HepG2 (cell line): ENCODE measurements at regions not wholly inside any gene's neighbourhood (a gene's known extent, or its start where the extent isn't known, plus 50 kb on each side); places are given as distances from the start of the nearest gene placed in this dataset.
A peak's percentile ranks its signal among the peaks of the same experiment; 100 is the strongest.

ENCODE experiments used
- ATAC-seq: fragments of 200-7000 bp; cut with Tn5 transposase; 3 replicates; pipeline ENCODE4 v1.9.1; 2020; ENCODE audit warnings: mild to moderate bottlenecking, moderate library complexity
- BruUV-seq: library from RNA; stranded (reverse); fragments of 400-500 nt; replicated peaks from 2 replicates; lab custom pipeline; 2021; lab: Mats Ljungman, UMichigan
- CTCF ChIA-PET: fragments of 300-600 bp; formaldehyde crosslinking; extraction: SDS; loops from one replicate; lab custom pipeline; 2021; ENCODE audit warnings: low total read pairs, inconsistent platforms, low intra/inter-chr PET ratio; lab: Yijun Ruan, JAX
- POLR2A ChIA-PET: fragments of 350-600 bp; sonication (Branson Sonifier 250); formaldehyde crosslinking; loops from one replicate; lab custom pipeline; 2020; ENCODE audit warnings: antibody characterized with exemption, inconsistent platforms; lab: Yijun Ruan, JAX
- DNase-seq: peaks from one replicate; pipeline ENCODE4 v3.0.0-alpha.2; 2015; ENCODE audit warnings: low spot score
- FAIRE-seq: peaks from 3 replicates; lab custom pipeline; 2011; peaks lifted over from hg19 to GRCh38; lab: Jason Lieb, UNC
- H2AFZ ChIP-seq: one replicate; pipeline ENCODE4 v1.6.1; 2011; ENCODE audit warnings: low read length, inconsistent platforms
- H3K27ac ChIP-seq: fragments of 300-600 bp; 3 replicates; pipeline ENCODE4 v1.8.0; 2011; ENCODE audit warnings: mixed run types, mild to moderate bottlenecking, mixed read lengths, low read length, inconsistent platforms; ENCODE audit not compliant: insufficient read depth; ENCODE audit errors: extremely low read length
- H3K27me3 ChIP-seq, 2 experiments: fragments of 200-600 bp in 1 of 2; 2 replicates in 1 of 2; 3 replicates in 1 of 2; pipeline versions ENCODE4 v1.6.0 to v1.8.0; 2011; ENCODE audit warnings: low read length in 2 of 2, mild to moderate bottlenecking in 2 of 2, moderate library complexity in 2 of 2, inconsistent platforms in 1 of 2; ENCODE audit not compliant: insufficient read depth in 2 of 2, control insufficient read depth in 1 of 2
- H3K36me3 ChIP-seq, 2 experiments: fragments of 200-600 bp in 1 of 2; replicated peaks in 1 of 2; 2 replicates in 1 of 2; 3 replicates in 1 of 2; pipeline versions ENCODE4 v1.5.1 to v1.8.0; 2011; ENCODE audit warnings: low read length in 2 of 2, inconsistent platforms in 1 of 2; ENCODE audit not compliant: insufficient read depth in 2 of 2, control insufficient read depth in 1 of 2
- H3K4me1 ChIP-seq: 2 replicates; pipeline ENCODE4 v1.5.1; 2012; ENCODE audit warnings: low read length, inconsistent platforms; ENCODE audit not compliant: insufficient read depth
- H3K4me2 ChIP-seq: 2 replicates; pipeline ENCODE4 v1.6.0; 2011; ENCODE audit warnings: low read depth, low read length, inconsistent platforms
- H3K4me3 ChIP-seq, 3 experiments: fragments of 200-600 bp in 1 of 3; sonication (generic), shearing (Covaris generic) in 1 of 3; replicated peaks in 1 of 3; 2 replicates each; pipeline ENCODE4 v1.5.1; 2011 to 2016; ENCODE audit warnings: low read length in 3 of 3, inconsistent platforms in 2 of 3, low read depth in 2 of 3, mild to moderate bottlenecking in 2 of 3, control low read depth in 1 of 3, mixed read lengths in 1 of 3; ENCODE audit not compliant: insufficient read depth in 1 of 3
- H3K79me2 ChIP-seq: one replicate; pipeline ENCODE4 v1.6.1; 2011; ENCODE audit warnings: low read length, inconsistent platforms; ENCODE audit not compliant: insufficient read depth
- H3K9ac ChIP-seq: 2 replicates; pipeline ENCODE4 v1.6.0; 2011; ENCODE audit warnings: mild to moderate bottlenecking, low read depth, low read length, inconsistent platforms; ENCODE audit not compliant: insufficient read depth
- H3K9me3 ChIP-seq: 2 replicates; pipeline ENCODE4 v1.5.1; 2012; ENCODE audit warnings: mild to moderate bottlenecking, low read length
- H4K20me1 ChIP-seq: 2 replicates; pipeline ENCODE4 v1.6.0; 2011; ENCODE audit warnings: inconsistent platforms, mild to moderate bottlenecking, low read length, moderate library complexity; ENCODE audit not compliant: insufficient read depth
- HNRNPLL ChIP-seq: fragments of 200-400 bp; formaldehyde crosslinking; IDR thresholded peaks from 2 replicates; pipeline ENCODE4 v1.6.1; 2017; ENCODE audit warnings: mild to moderate bottlenecking, low read depth, low read length; ENCODE audit not compliant: poor library complexity, severe bottlenecking
- LRRFIP1 ChIP-seq: sonication (generic); formaldehyde crosslinking; conservative IDR thresholded peaks from 2 replicates; pipeline ENCODE4 v1.4.0; 2020; ENCODE audit warnings: missing genetic modification reagents
- MTA1 ChIP-seq: sonication (generic); formaldehyde crosslinking; IDR thresholded peaks from 2 replicates; pipeline ENCODE4 v1.4.0; 2020; ENCODE audit warnings: missing genetic modification reagents, mild to moderate bottlenecking, borderline replicate concordance
- ZBTB2 ChIP-seq: sonication (generic); formaldehyde crosslinking; IDR thresholded peaks from 2 replicates; pipeline ENCODE4 v1.8.0; 2022; ENCODE audit warnings: low read depth, missing genetic modification reagents
- ZNF281 ChIP-seq: sonication (generic); formaldehyde crosslinking; IDR thresholded peaks from 2 replicates; pipeline ENCODE4 v1.4.0; 2020; ENCODE audit warnings: missing genetic modification reagents, borderline replicate concordance
- ZNF337 ChIP-seq: sonication (generic); formaldehyde crosslinking; IDR thresholded peaks from 2 replicates; pipeline ENCODE4 v1.5.1; 2020; ENCODE audit warnings: missing genetic modification reagents, low read depth, mild to moderate bottlenecking, borderline replicate concordance
- whole genome bisulfite sequencing: methylation state at CpG from one replicate; pipeline ENCODE4 v1.1.6; 2017; ENCODE audit warnings: low lambda C conversion rate; 5-methylcytosine and 5-hydroxymethylcytosine counted together
- in situ Hi-C: cut with HindIII; loops from 2 replicates; pipeline ENCODE4 v1.10.0; 2017; ENCODE audit warnings: low pct_unique_long_range_greater_than_20kb; ENCODE audit not compliant: extremely low pct_ligation_motif_present
- intact Hi-C: fragments of 100-400 bp; cut with micrococcal nuclease; formaldehyde crosslinking; loops from one replicate; pipeline ENCODE4 v1.10.0; 2022; ENCODE audit not compliant: unreplicated experiment

- Histone ChIP-seq H3K4me1 (peaks cover 16% of the 10 kb centered on the region; the same call in 1 of the 2 replicates), H3K27ac (no peak overlapping the region), H3K36me3 (no peaks in the 10 kb centered on the region), H3K9me3 (no peaks in the 10 kb centered on the region), H3K4me3 (no peak overlapping the region), H3K4me2 (no peak overlapping the region), H3K27me3 (no peaks in the 10 kb centered on the region), H3K79me2 (no peaks in the 10 kb centered on the region), H3K9ac (no peak overlapping the region), H2AFZ (no peak overlapping the region), H4K20me1 (no peaks in the 10 kb centered on the region)
- WGBS, result 15% methylated on average over 6 of the region's 6 CpGs
- intact Hi-C loops (no loop called here), in situ Hi-C loops (no loop called here)
- TF ChIP-seq ZNF281 (0 out of 2 replicates have a peak, but pooled peaks have one; percentile 46), ZNF337 (no peak), HNRNPLL (no peak), LRRFIP1 (CRISPR knock-in tag) (no peak), MTA1 (CRISPR knock-in tag) (no peak), ZBTB2 (CRISPR knock-in tag) (no peak)
- no TSS peak for BruUV-seq
- ATAC-seq (no peak), DNase-seq (no peak), FAIRE-seq (no peak)
- ChIA-PET CTCF (no interaction called here), POLR2A (no interaction called here)
Measured at GRCh38 chr6:139777202-139777970, 402.9 kb upstream of the CITED2 start.
